Breast epithelium (tissue), 3 donors: ENCODE measurements at regions not wholly inside any gene's neighbourhood (a gene's known extent, or its start where the extent isn't known, plus 50 kb on each side); places are given as distances from the start of the nearest gene placed in this dataset.

ENCODE experiments used
- CTCF ChIP-seq, 3 donors: fragments of 450-650 bp; IDR thresholded peaks; one replicate each; pipeline ENCODE4 v1.5.1; 2016 to 2017; ENCODE audit warnings: antibody characterized with exemption in 3 of 3, mild to moderate bottlenecking in 3 of 3, moderate library complexity in 3 of 3
- POLR2A ChIP-seq: fragments of 450-650 bp; IDR thresholded peaks from one replicate; pipeline ENCODE4 v1.6.1; 2016; ENCODE audit warnings: antibody characterized with exemption, mild to moderate bottlenecking, moderate library complexity
- POLR2AphosphoS5 ChIP-seq, 3 donors: sonication (generic); formaldehyde crosslinking; IDR thresholded peaks; one replicate each; pipeline ENCODE4 v1.6.1; 2017; ENCODE audit warnings: antibody characterized with exemption in 3 of 3

GRCh38 chr4:3642056-3642630 lies 109.9 kb upstream of the LRPAP1 start:
- TF ChIP-seq CTCF (IDR thresholded peaks at IDR 0.05) (no peak), POLR2A (no peak), POLR2AphosphoS5 (IDR thresholded peaks at IDR 0.05) (no peak)
